ENCODE measurements at regions not wholly inside any gene's neighbourhood (a gene's known extent, or its start where the extent isn't known, plus 50 kb on each side); places are given as distances from the start of the nearest gene placed in this dataset.

DNA sequence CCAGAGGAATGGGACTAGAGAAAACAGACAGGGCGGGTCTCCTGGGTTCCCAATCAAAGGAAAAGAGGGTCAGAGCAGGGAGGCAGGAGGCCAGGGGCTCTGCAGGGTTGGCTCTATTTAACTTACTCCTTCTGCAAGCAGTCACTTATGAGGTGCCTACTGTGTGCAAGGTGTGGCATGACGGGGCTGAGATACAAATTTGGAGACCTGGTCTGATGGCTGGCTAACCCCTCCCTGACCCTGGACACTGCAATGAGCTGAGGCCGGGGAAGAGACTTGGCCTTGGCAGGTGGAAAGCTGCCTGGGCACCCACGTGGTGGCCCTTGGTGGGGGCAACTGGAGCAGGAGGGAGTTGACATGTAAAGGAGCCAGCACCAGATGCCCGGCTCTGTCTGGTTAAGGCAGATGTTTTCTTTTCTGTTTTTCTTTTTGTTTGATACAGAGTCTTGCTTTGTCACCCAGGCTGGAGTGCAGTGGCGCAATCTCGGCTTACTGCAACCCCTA is 148.5 kb upstream of the GATA6 start:
- Histone ChIP-seq H3K27me3 (replicated peaks in 1 of 2; ENCODE audit: control insufficient read depth in 2 of 2, insufficient read depth in 2 of 2, low read length in 1 of 2) (no peaks in the 10 kb centered on the region; a peak in 1 of 4 replicates), H3K79me2 (ENCODE audit: control insufficient read depth, insufficient read depth, low read length) (no peaks in the 10 kb centered on the region), H4K20me1 (ENCODE audit: control insufficient read depth, insufficient read depth) (no peaks in the 10 kb centered on the region), H3K4me1 (ENCODE audit: control insufficient read depth, insufficient read depth, low read length) (no peaks in the 10 kb centered on the region), H3K9me3 (replicated peaks; ENCODE audit: control insufficient read depth, insufficient read depth, low read length) (no peaks in the 10 kb centered on the region), H3K4me2 (ENCODE audit: control insufficient read depth, insufficient read depth) (no peak overlapping the region), H3K4me3 (no peak overlapping the region), H3K9ac (ENCODE audit: control insufficient read depth, insufficient read depth, low read length) (no peak overlapping the region), H2AFZ (ENCODE audit: control insufficient read depth, low read depth, low read length) (no peak overlapping the region), H3K27ac (ENCODE audit: control insufficient read depth, insufficient read depth) (no peak overlapping the region), H3K36me3 (ENCODE audit: control insufficient read depth in 2 of 2, insufficient read depth in 2 of 2, low read length in 1 of 2) (no peaks in the 10 kb centered on the region)
- DNase-seq (ENCODE audit: low read depth, low spot score) (no peak), FAIRE-seq (no peak), ATAC-seq (no peak)
- WGBS (ENCODE audit: insufficient coverage, insufficient replicate concordance, low lambda C conversion rate, missing lambda C conversion rate) = 23% methylated on average over 7 of the region's 7 CpGs
- ChIA-PET POLR2A (no interaction called here), SMC1A (ENCODE audit: uncharacterized antibody, unreplicated experiment) (no interaction called here), CTCF (no interaction called here), RAD21 (ENCODE audit: unreplicated experiment) (no interaction called here)
- in situ Hi-C loops (cut with MboI) = no loop called here
- intact Hi-C loops (cut with micrococcal nuclease; ENCODE audit: unreplicated experiment) = no loop called here
- no TSS peak for BruUV-seq (replicated peaks)
- TF ChIP-seq E4F1 (IDR thresholded peaks at IDR 0.05; ENCODE audit: borderline replicate concordance, partially characterized antibody) = no peak
- no peak for TF ChIP-seq HDAC6 (IDR thresholded peaks at IDR 0.05; ENCODE audit: unreplicated experiment)
- no peak for TF ChIP-seq SIN3A (IDR thresholded peaks at IDR 0.05; ENCODE audit: low read depth, low read length)
- no peak for TF ChIP-seq CEBPB (IDR thresholded peaks at IDR 0.05; ENCODE audit: borderline replicate concordance in 1 of 2, low read depth in 2 of 2, low read length in 2 of 2)
- no peak for TF ChIP-seq KDM1A (IDR thresholded peaks at IDR 0.05; ENCODE audit: borderline replicate concordance)

DNA sequence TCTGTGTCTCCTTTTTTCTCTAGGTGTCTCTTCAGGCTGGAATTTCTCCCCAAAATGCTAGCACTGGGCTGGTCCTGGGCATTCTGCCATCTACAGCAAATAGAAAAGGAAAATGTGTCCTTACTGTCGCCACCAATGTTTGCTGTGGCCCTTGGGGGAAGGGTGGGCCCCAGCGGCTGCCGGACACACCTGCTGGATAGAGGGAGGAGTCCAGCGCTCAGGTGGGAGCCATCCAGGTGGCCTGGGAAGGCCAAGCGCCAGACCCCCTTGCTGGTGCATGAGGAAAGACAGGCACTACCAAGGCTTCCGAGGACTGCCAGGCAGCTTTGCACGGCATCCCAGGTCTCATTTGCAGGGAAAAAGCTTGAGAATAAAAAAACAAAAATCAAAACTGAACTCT is 147.7 kb upstream of the GATA6 start:
- TF ChIP-seq NBN (IDR thresholded peaks at IDR 0.05) (no peak), ZNF24 (IDR thresholded peaks at IDR 0.05) (no peak), JUNB (IDR thresholded peaks at IDR 0.05) (no peak)
- Histone ChIP-seq H4K20me1 (ENCODE audit: control insufficient read depth, insufficient read depth) (no peaks in the 10 kb centered on the region), H2AFZ (ENCODE audit: control insufficient read depth, low read depth, low read length) (no peak overlapping the region), H3K27ac (ENCODE audit: control insufficient read depth, insufficient read depth) (no peak overlapping the region), H3K4me2 (ENCODE audit: control insufficient read depth, insufficient read depth) (no peak overlapping the region), H3K9me3 (replicated peaks; ENCODE audit: control insufficient read depth, insufficient read depth, low read length) (no peaks in the 10 kb centered on the region), H3K27me3 (replicated peaks in 1 of 2; ENCODE audit: control insufficient read depth in 2 of 2, insufficient read depth in 2 of 2, low read length in 1 of 2) (no peaks in the 10 kb centered on the region; a peak in 1 of 4 replicates), H3K79me2 (ENCODE audit: control insufficient read depth, insufficient read depth, low read length) (no peaks in the 10 kb centered on the region), H3K9ac (ENCODE audit: control insufficient read depth, insufficient read depth, low read length) (no peak overlapping the region), H3K36me3 (ENCODE audit: control insufficient read depth in 2 of 2, insufficient read depth in 2 of 2, low read length in 1 of 2) (no peaks in the 10 kb centered on the region), H3K4me1 (ENCODE audit: control insufficient read depth, insufficient read depth, low read length) (no peaks in the 10 kb centered on the region), H3K4me3 (no peak overlapping the region)
- 58% methylated on average over 7 of the region's 7 CpGs for WGBS (ENCODE audit: insufficient coverage, insufficient replicate concordance, low lambda C conversion rate, missing lambda C conversion rate)
- ChIA-PET RAD21 (ENCODE audit: unreplicated experiment) (no interaction called here), POLR2A (no interaction called here), CTCF (no interaction called here), SMC1A (ENCODE audit: uncharacterized antibody, unreplicated experiment) (no interaction called here)
- FAIRE-seq (no peak), ATAC-seq (no peak), DNase-seq (ENCODE audit: low read depth, low spot score) (no peak)
- in situ Hi-C loops (cut with MboI) = no loop called here
- no TSS peak for BruUV-seq (replicated peaks)
- intact Hi-C loops (cut with micrococcal nuclease; ENCODE audit: unreplicated experiment) = no loop called here
